ENCODE measurements at regions not wholly inside any gene's neighbourhood (a gene's known extent, or its start where the extent isn't known, plus 50 kb on each side); places are given as distances from the start of the nearest gene placed in this dataset.

- DNase-seq (ENCODE audit: low read depth in 1 of 2, low spot score in 1 of 2) = no peak
- no peak for TF ChIP-seq POLR2AphosphoS5 (IDR thresholded peaks at IDR 0.05; ENCODE audit: low read depth)
- TF ChIP-seq REST (IDR thresholded peaks at IDR 0.05; ENCODE audit: insufficient replicate concordance, low read depth) = no peak
- TF ChIP-seq CTCF (IDR thresholded peaks at IDR 0.05; ENCODE audit: insufficient read depth, low read length) = no peak
- TF ChIP-seq GABPA (IDR thresholded peaks at IDR 0.05; ENCODE audit: low read depth) = no peak
- TF ChIP-seq SPI1 (IDR thresholded peaks at IDR 0.05; ENCODE audit: borderline replicate concordance, low read depth) = no peak
- Histone ChIP-seq H3K27ac (replicated peaks) (no peak overlapping the region), H3K27me3 (ENCODE audit: insufficient read depth, poor library complexity, severe bottlenecking) (no peaks in the 10 kb centered on the region), H3K4me3 (replicated peaks; ENCODE audit: insufficient read depth, low read length) (no peak overlapping the region)
Measured at GRCh38 chr9:26677965-26678706, 214.5 kb downstream of the CAAP1 start.

- Histone ChIP-seq H3K4me3 (replicated peaks; ENCODE audit: insufficient read depth, low read length) (no peak overlapping the region), H3K27me3 (ENCODE audit: insufficient read depth, poor library complexity, severe bottlenecking) (no peaks in the 10 kb centered on the region), H3K27ac (replicated peaks) (no peak overlapping the region)
- TF ChIP-seq POLR2AphosphoS5 (IDR thresholded peaks at IDR 0.05; ENCODE audit: low read depth) (no peak), GABPA (IDR thresholded peaks at IDR 0.05; ENCODE audit: low read depth) (no peak), SPI1 (IDR thresholded peaks at IDR 0.05; ENCODE audit: borderline replicate concordance, low read depth) (no peak), CTCF (IDR thresholded peaks at IDR 0.05; ENCODE audit: insufficient read depth, low read length) (no peak), REST (IDR thresholded peaks at IDR 0.05; ENCODE audit: insufficient replicate concordance, low read depth) (no peak)
- no peak for DNase-seq (ENCODE audit: low read depth in 1 of 2, low spot score in 1 of 2)
Measured at GRCh38 chr9:26675035-26675434, 217.6 kb downstream of the CAAP1 start.

GRCh38 chr9:26673261-26673660, 219.3 kb downstream of the CAAP1 start:
- no peak overlapping the region for H3K27ac ChIP-seq (replicated peaks)

More at GRCh38 chr9:26673261-26673660, 219.3 kb downstream of the CAAP1 start:
- no peak overlapping the region for H3K4me3 ChIP-seq (replicated peaks; ENCODE audit: insufficient read depth, low read length)
- no peak for DNase-seq (ENCODE audit: low read depth in 1 of 2, low spot score in 1 of 2)
- H3K27me3 ChIP-seq (ENCODE audit: insufficient read depth, poor library complexity, severe bottlenecking) = no peaks in the 10 kb centered on the region
- TF ChIP-seq POLR2AphosphoS5 (IDR thresholded peaks at IDR 0.05; ENCODE audit: low read depth) (no peak), GABPA (IDR thresholded peaks at IDR 0.05; ENCODE audit: low read depth) (no peak), REST (IDR thresholded peaks at IDR 0.05; ENCODE audit: insufficient replicate concordance, low read depth) (no peak), CTCF (IDR thresholded peaks at IDR 0.05; ENCODE audit: insufficient read depth, low read length) (no peak), SPI1 (IDR thresholded peaks at IDR 0.05; ENCODE audit: borderline replicate concordance, low read depth) (no peak)
